Keratinocyte (primary cell): ENCODE measurements at regions not wholly inside any gene's neighbourhood (a gene's known extent, or its start where the extent isn't known, plus 50 kb on each side); places are given as distances from the start of the nearest gene placed in this dataset.

Source experiments
- CTCF ChIP-seq, 3 experiments: IDR thresholded peaks in 1 of 3; conservative IDR thresholded peaks in 1 of 3; optimal IDR thresholded peaks in 1 of 3; 2 replicates in 2 of 3; 3 replicates in 1 of 3; pipeline versions ENCODE3 to v1.5.1; 2011; ENCODE audit warnings: low read length in 3 of 3, mild to moderate bottlenecking in 3 of 3, moderate library complexity in 2 of 3, control low read depth in 1 of 3, inconsistent platforms in 1 of 3; ENCODE audit not compliant: insufficient read depth in 2 of 3; ENCODE audit errors: extremely low read depth in 1 of 3
- EZH2 ChIP-seq: IDR thresholded peaks from one replicate; pipeline ENCODE4 v1.6.1; 2012; ENCODE audit warnings: inconsistent platforms, mild to moderate bottlenecking, low read length, moderate library complexity

- TF ChIP-seq CTCF (optimal IDR thresholded peaks at IDR 0.05 in 1 of 3, IDR thresholded peaks at IDR 0.05 in 1 of 3, conservative IDR thresholded peaks at IDR 0.05 in 1 of 3; ENCODE audit: extremely low read depth in 1 of 3, insufficient read depth in 2 of 3, low read length in 3 of 3) (no peak), EZH2 (no peak)
Measured at GRCh38 chr4:24042094-24042493, 152.2 kb upstream of the PPARGC1A start.
